HEK293 (cell line): ENCODE measurements at regions not wholly inside any gene's neighbourhood (a gene's known extent, or its start where the extent isn't known, plus 50 kb on each side); places are given as distances from the start of the nearest gene placed in this dataset.

Source experiments
- CTCF ChIA-PET: fragments of 350-600 bp; formaldehyde crosslinking; extraction: SDS; loops from one replicate; lab custom pipeline; 2021; ENCODE audit warnings: antibody characterized with exemption; lab: Yijun Ruan, JAX
- POLR2A ChIA-PET: fragments of 300-600 bp; formaldehyde crosslinking; extraction: SDS; loops from one replicate; lab custom pipeline; 2020; ENCODE audit warnings: antibody characterized with exemption, inconsistent platforms; lab: Yijun Ruan, JAX
- H3K27ac ChIP-seq: fragments of 200-500 bp; sonication (Bioruptor generic); 2 replicates; pipeline ENCODE4 v1.5.1; 2014; ENCODE audit warnings: low read depth, low read length, control low read depth, inconsistent platforms; ENCODE audit errors: extremely low read depth
- H3K36me3 ChIP-seq, 2 experiments: fragments of 200-500 bp in 1 of 2; sonication (Bioruptor generic) in 1 of 2; 1 replicate in 1 of 2; 2 replicates in 1 of 2; pipeline ENCODE4 v1.5.1; 2014 to 2017; ENCODE audit warnings: inconsistent platforms in 2 of 2, low read length in 2 of 2; ENCODE audit not compliant: control insufficient read depth in 2 of 2, insufficient read depth in 1 of 2
- H3K4me1 ChIP-seq: fragments of 200-500 bp; sonication (Bioruptor generic); 2 replicates; pipeline ENCODE4 v1.5.1; 2014; ENCODE audit warnings: mild to moderate bottlenecking, low read length, inconsistent platforms; ENCODE audit not compliant: control insufficient read depth, insufficient read depth
- H3K4me3 ChIP-seq: 2 replicates; pipeline ENCODE4 v1.5.1; 2011; ENCODE audit warnings: low read depth, mild to moderate bottlenecking, control low read depth, low read length, moderate library complexity
- H3K9me3 ChIP-seq: fragments of 200-500 bp; sonication (Bioruptor generic); 2 replicates; pipeline ENCODE4 v1.5.1; 2014; ENCODE audit warnings: low read depth, low read length, inconsistent platforms; ENCODE audit not compliant: control insufficient read depth, insufficient read depth
- BCL11B ChIP-seq: fragments of 450-650 bp; formaldehyde crosslinking; IDR thresholded peaks from 2 replicates; pipeline ENCODE4 v1.5.1; 2016; ENCODE audit warnings: low read depth, missing biosample characterization, missing genetic modification characterization
- EGR2 ChIP-seq: fragments of 450-650 bp; formaldehyde crosslinking; IDR thresholded peaks from 2 replicates; pipeline ENCODE4 v1.5.1; 2016; ENCODE audit warnings: low read depth, missing biosample characterization, missing genetic modification characterization
- GLIS1 ChIP-seq: fragments of 450-650 bp; formaldehyde crosslinking; IDR thresholded peaks from 2 replicates; pipeline ENCODE4 v1.5.1; 2016; ENCODE audit warnings: missing biosample characterization, missing genetic modification characterization
- OVOL3 ChIP-seq: fragments of 450-650 bp; formaldehyde crosslinking; IDR thresholded peaks from 2 replicates; pipeline ENCODE4 v1.5.1; 2016; ENCODE audit warnings: missing biosample characterization, missing genetic modification characterization
- SCRT1 ChIP-seq: fragments of 450-650 bp; formaldehyde crosslinking; IDR thresholded peaks from 2 replicates; pipeline ENCODE4 v1.5.1; 2016; ENCODE audit warnings: missing biosample characterization, missing genetic modification characterization, borderline replicate concordance
- SCRT2 ChIP-seq: fragments of 450-650 bp; formaldehyde crosslinking; IDR thresholded peaks from 2 replicates; pipeline ENCODE4 v1.5.1; 2016; ENCODE audit warnings: missing biosample characterization, missing genetic modification characterization
- ZNF16 ChIP-seq: fragments of 450-650 bp; formaldehyde crosslinking; IDR thresholded peaks from 2 replicates; pipeline ENCODE4 v1.5.1; 2016; ENCODE audit warnings: low read depth, missing biosample characterization, missing genetic modification characterization
- ZNF223 ChIP-seq: fragments of 450-650 bp; formaldehyde crosslinking; IDR thresholded peaks from 2 replicates; pipeline ENCODE4 v1.5.1; 2016; ENCODE audit warnings: missing biosample characterization, missing genetic modification characterization
- ZNF23 ChIP-seq: fragments of 450-650 bp; formaldehyde crosslinking; IDR thresholded peaks from 2 replicates; pipeline ENCODE4 v1.5.1; 2016; ENCODE audit warnings: missing biosample characterization, missing genetic modification characterization, borderline replicate concordance
- ZNF239 ChIP-seq: fragments of 450-650 bp; formaldehyde crosslinking; IDR thresholded peaks from 2 replicates; pipeline ENCODE4 v1.5.1; 2016; ENCODE audit warnings: missing biosample characterization, missing genetic modification characterization
- ZNF341 ChIP-seq: fragments of 450-650 bp; formaldehyde crosslinking; IDR thresholded peaks from 2 replicates; pipeline ENCODE4; 2016; ENCODE audit warnings: low read depth, missing biosample characterization, missing genetic modification characterization
- ZNF473 ChIP-seq: fragments of 450-650 bp; formaldehyde crosslinking; IDR thresholded peaks from 2 replicates; pipeline ENCODE4 v1.5.1; 2017; ENCODE audit warnings: missing biosample characterization, missing genetic modification characterization
- ZNF48 ChIP-seq: fragments of 450-650 bp; formaldehyde crosslinking; IDR thresholded peaks from 2 replicates; pipeline ENCODE4 v1.5.1; 2016; ENCODE audit warnings: missing biosample characterization, missing genetic modification characterization
- ZNF530 ChIP-seq: fragments of 450-650 bp; formaldehyde crosslinking; IDR thresholded peaks from 2 replicates; pipeline ENCODE4 v1.5.1; 2016; ENCODE audit warnings: low read depth, missing biosample characterization, missing genetic modification characterization
- ZNF549 ChIP-seq: fragments of 450-650 bp; IDR thresholded peaks from 2 replicates; pipeline ENCODE4 v1.5.1; 2018; ENCODE audit warnings: missing biosample characterization, missing genetic modification characterization, mild to moderate bottlenecking, inconsistent platforms, moderate library complexity
- ZNF585B ChIP-seq: fragments of 450-650 bp; formaldehyde crosslinking; IDR thresholded peaks from 2 replicates; pipeline ENCODE4 v1.5.1; 2016; ENCODE audit warnings: missing biosample characterization, missing genetic modification characterization
- ZNF624 ChIP-seq: fragments of 450-650 bp; formaldehyde crosslinking; IDR thresholded peaks from 2 replicates; pipeline ENCODE4 v1.5.1; 2017; ENCODE audit warnings: missing biosample characterization, missing genetic modification characterization
- ZNF707 ChIP-seq: fragments of 450-650 bp; formaldehyde crosslinking; IDR thresholded peaks from 2 replicates; pipeline ENCODE4 v1.5.1; 2016; ENCODE audit warnings: missing biosample characterization, missing genetic modification characterization
- ZSCAN16 ChIP-seq: fragments of 450-650 bp; formaldehyde crosslinking; IDR thresholded peaks from 2 replicates; pipeline ENCODE4 v1.5.1; 2016; ENCODE audit warnings: missing biosample characterization, missing genetic modification characterization
- ZSCAN23 ChIP-seq: fragments of 450-650 bp; formaldehyde crosslinking; IDR thresholded peaks from 2 replicates; pipeline ENCODE4 v1.5.1; 2016; ENCODE audit warnings: missing biosample characterization, missing genetic modification characterization
- TF ChIP-seq, protein P1 (sequence below): fragments of 450-650 bp; formaldehyde crosslinking; IDR thresholded peaks from 2 replicates; pipeline ENCODE4 v1.5.1; 2017; ENCODE audit warnings: missing biosample characterization, missing genetic modification characterization
- TF ChIP-seq, protein P2 (sequence below): fragments of 450-650 bp; formaldehyde crosslinking; IDR thresholded peaks from 2 replicates; pipeline ENCODE4 v1.5.1; 2016; ENCODE audit warnings: missing biosample characterization, missing genetic modification characterization
- TF ChIP-seq, protein P3 (sequence below): fragments of 450-650 bp; formaldehyde crosslinking; IDR thresholded peaks from 2 replicates; pipeline ENCODE4 v1.5.1; 2016; ENCODE audit warnings: missing biosample characterization, missing genetic modification characterization
- TF ChIP-seq, protein P4 (sequence below): sonication (generic); formaldehyde crosslinking; IDR thresholded peaks from 2 replicates; pipeline ENCODE4 v1.8.1; 2022; ENCODE audit warnings: mild to moderate bottlenecking, moderate library complexity, missing genetic modification reagents

DNA sequence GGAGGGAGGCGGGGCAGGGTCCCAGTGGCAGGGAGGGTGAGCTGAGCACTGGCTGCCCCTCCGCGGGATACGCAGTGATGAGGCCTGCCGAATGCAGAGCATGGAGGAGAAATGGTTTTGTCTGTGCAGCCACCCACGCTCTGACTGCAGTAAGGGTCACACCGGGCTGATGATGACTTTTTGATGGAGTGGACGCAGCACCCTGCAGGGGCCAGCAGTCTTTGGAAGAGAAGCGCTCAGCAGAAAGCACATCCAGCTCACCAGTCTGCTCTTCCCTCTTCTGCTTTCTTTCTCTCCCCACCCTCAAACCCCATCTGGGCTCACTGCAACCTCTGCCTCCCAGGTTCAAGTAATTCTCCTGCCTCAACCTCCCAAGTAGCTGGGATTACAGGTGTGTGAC is 61.9 kb upstream of the ATP1A1 start:
- TF ChIP-seq GLIS1 (tag by site-specific recombination) (no peak), ZNF48 (tag by site-specific recombination) (no peak), ZNF624 (tag by site-specific recombination) (no peak), ZNF707 (tag by site-specific recombination) (no peak), ZNF23 (tag by site-specific recombination) (no peak), ZNF473 (tag by site-specific recombination) (no peak), OVOL3 (tag by site-specific recombination) (no peak)
- TF ChIP-seq, protein P1, sequence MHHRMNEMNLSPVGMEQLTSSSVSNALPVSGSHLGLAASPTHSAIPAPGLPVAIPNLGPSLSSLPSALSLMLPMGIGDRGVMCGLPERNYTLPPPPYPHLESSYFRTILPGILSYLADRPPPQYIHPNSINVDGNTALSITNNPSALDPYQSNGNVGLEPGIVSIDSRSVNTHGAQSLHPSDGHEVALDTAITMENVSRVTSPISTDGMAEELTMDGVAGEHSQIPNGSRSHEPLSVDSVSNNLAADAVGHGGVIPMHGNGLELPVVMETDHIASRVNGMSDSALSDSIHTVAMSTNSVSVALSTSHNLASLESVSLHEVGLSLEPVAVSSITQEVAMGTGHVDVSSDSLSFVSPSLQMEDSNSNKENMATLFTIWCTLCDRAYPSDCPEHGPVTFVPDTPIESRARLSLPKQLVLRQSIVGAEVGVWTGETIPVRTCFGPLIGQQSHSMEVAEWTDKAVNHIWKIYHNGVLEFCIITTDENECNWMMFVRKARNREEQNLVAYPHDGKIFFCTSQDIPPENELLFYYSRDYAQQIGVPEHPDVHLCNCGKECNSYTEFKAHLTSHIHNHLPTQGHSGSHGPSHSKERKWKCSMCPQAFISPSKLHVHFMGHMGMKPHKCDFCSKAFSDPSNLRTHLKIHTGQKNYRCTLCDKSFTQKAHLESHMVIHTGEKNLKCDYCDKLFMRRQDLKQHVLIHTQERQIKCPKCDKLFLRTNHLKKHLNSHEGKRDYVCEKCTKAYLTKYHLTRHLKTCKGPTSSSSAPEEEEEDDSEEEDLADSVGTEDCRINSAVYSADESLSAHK (tag by site-specific recombination): no peak
- Histone ChIP-seq H3K27ac (no peak overlapping the region), H3K4me3 (no peak overlapping the region), H3K4me1 (no peaks in the 10 kb centered on the region), H3K9me3 (no peaks in the 10 kb centered on the region), H3K36me3 (no peaks in the 10 kb centered on the region)
- ChIA-PET POLR2A (no interaction called here), CTCF (interaction anchor here (0.6 kb wide), 1 partner anchor 77 kb away, joined by 3 read pairs; no protein-coding TSS in a partner anchor)

DNA sequence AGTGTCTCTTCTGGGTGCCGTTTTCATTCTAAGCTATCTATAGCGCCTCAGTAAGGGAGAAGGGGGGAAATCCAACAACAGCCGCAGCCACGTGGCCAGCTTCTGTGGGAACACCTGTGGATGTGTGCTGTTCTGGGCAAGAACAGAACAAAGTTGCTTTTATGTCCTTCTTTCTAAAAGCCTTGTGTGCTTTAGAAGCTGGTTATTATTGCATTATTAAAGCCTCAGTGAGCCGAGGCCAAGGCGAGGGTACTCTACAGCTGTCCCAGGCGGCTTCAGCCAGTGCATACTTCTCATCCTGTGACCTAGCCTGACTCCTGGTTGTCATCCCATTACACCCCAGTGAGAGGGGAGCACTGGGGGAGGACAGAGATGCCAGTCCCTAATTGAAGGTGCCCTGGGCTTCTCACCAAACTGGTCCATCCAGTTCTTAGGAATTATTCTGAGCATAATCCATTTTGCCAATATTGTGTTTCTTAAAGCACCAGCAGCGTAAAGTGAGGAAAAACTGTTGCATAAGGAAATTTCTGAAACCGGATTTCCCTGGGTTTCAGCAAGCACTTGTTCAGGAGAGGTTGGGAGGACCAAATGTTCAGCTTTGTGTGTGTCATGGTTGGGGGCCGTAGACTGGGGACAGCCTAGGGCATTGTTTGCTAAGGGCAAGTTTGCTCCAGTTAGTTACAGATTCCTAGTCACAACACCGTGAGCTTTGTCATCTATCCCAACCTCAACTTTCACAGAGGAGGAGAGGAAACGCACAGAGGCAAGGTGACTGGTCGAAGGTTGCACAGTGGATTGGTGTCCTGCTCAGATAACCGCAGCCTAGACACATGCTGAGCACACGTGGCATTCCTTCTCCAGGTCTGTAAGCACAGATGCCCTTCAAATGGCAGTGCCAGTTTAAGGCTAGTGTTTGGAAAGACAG is 61.0 kb upstream of the ATP1A1 start:
- Histone ChIP-seq H3K4me1 (no peaks in the 10 kb centered on the region), H3K36me3 (no peaks in the 10 kb centered on the region), H3K4me3 (no peak overlapping the region), H3K9me3 (no peaks in the 10 kb centered on the region), H3K27ac (no peak overlapping the region; the same call in 1 of the 2 replicates)
- ChIA-PET POLR2A (no interaction called here), CTCF (interaction anchor here (0.6 kb wide), 1 partner anchor 77 kb away, joined by 3 read pairs; no protein-coding TSS in a partner anchor)
- no peak for TF ChIP-seq ZNF549 (tag by site-specific recombination)
- 0 out of 2 replicates have a peak, but pooled peaks have one; percentile 30 for TF ChIP-seq SCRT2 (tag by site-specific recombination)
- TF ChIP-seq ZNF530: no peak
- TF ChIP-seq SCRT1: peak; percentile 58; the same call in 1 of the 2 replicates
- TF ChIP-seq, protein P2, sequence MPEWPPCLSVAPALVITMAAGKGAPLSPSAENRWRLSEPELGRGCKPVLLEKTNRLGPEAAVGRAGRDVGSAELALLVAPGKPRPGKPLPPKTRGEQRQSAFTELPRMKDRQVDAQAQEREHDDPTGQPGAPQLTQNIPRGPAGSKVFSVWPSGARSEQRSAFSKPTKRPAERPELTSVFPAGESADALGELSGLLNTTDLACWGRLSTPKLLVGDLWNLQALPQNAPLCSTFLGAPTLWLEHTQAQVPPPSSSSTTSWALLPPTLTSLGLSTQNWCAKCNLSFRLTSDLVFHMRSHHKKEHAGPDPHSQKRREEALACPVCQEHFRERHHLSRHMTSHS (tag by site-specific recombination): no peak
- TF ChIP-seq ZNF341 (tag by site-specific recombination): peak; percentile 79
- TF ChIP-seq ZNF585B (tag by site-specific recombination): peak; percentile 60

DNA sequence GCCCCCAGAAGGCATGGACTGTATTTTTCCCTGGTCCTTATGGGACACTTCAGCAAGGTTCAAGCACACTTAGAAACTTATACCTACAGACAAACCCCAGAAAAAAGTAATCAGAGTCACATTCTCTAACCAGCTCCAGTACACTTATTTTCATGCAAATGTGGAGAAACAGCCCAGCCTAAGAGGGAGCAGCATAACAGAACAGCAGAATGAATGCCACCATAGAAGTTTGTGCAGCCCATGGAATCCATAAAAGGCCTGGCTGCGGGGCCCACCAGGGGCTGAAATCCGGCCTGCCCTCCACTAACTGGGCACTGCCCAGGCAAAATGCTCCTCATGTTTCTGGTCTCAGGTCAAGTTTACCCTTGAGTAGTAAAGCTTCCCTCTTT is 60.4 kb upstream of the ATP1A1 start:
- CTCF ChIA-PET: interaction anchor here (0.6 to 0.8 kb wide), 2 partner anchors 10 to 145 kb away, joined by 3 read pairs; no protein-coding TSS in a partner anchor
- Histone ChIP-seq H3K4me1 (no peaks in the 10 kb centered on the region), H3K4me3 (no peak overlapping the region), H3K9me3 (no peaks in the 10 kb centered on the region), H3K36me3 (no peaks in the 10 kb centered on the region), H3K27ac (no peak overlapping the region)
- POLR2A ChIA-PET: no interaction called here
- TF ChIP-seq ZSCAN23 (tag by site-specific recombination) (no peak), ZNF239 (tag by site-specific recombination) (no peak), ZNF16 (tag by site-specific recombination) (no peak), ZNF223 (tag by site-specific recombination) (no peak), ZSCAN16 (no peak), EGR2 (tag by site-specific recombination) (no peak), BCL11B (tag by site-specific recombination) (no peak)
- TF ChIP-seq, protein P3, sequence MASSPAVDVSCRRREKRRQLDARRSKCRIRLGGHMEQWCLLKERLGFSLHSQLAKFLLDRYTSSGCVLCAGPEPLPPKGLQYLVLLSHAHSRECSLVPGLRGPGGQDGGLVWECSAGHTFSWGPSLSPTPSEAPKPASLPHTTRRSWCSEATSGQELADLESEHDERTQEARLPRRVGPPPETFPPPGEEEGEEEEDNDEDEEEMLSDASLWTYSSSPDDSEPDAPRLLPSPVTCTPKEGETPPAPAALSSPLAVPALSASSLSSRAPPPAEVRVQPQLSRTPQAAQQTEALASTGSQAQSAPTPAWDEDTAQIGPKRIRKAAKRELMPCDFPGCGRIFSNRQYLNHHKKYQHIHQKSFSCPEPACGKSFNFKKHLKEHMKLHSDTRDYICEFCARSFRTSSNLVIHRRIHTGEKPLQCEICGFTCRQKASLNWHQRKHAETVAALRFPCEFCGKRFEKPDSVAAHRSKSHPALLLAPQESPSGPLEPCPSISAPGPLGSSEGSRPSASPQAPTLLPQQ (tag by site-specific recombination): peak; percentile 60
- TF ChIP-seq, protein P4, sequence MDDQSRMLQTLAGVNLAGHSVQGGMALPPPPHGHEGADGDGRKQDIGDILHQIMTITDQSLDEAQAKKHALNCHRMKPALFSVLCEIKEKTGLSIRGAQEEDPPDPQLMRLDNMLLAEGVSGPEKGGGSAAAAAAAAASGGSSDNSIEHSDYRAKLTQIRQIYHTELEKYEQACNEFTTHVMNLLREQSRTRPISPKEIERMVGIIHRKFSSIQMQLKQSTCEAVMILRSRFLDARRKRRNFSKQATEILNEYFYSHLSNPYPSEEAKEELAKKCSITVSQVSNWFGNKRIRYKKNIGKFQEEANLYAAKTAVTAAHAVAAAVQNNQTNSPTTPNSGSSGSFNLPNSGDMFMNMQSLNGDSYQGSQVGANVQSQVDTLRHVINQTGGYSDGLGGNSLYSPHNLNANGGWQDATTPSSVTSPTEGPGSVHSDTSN (CRISPR knock-in tag): no peak
